HepG2 (cell line): ENCODE measurements at regions not wholly inside any gene's neighbourhood (a gene's known extent, or its start where the extent isn't known, plus 50 kb on each side); places are given as distances from the start of the nearest gene placed in this dataset.

Experiments
- AFF4 ChIP-seq: sonication (generic); formaldehyde crosslinking; IDR thresholded peaks from 2 replicates; pipeline ENCODE4 v1.4.0; 2020; ENCODE audit warnings: missing genetic modification reagents
- CBX5 ChIP-seq: sonication (generic); formaldehyde crosslinking; IDR thresholded peaks from 2 replicates; pipeline ENCODE4 v1.4.0; 2020; ENCODE audit warnings: missing genetic modification reagents, borderline replicate concordance
- GMEB1 ChIP-seq: sonication (generic); formaldehyde crosslinking; IDR thresholded peaks from 2 replicates; pipeline ENCODE4 v1.5.1; 2020; ENCODE audit warnings: missing genetic modification reagents, mild to moderate bottlenecking, borderline replicate concordance
- MAZ ChIP-seq, 2 experiments: sonication (generic) in 1 of 2; formaldehyde crosslinking in 1 of 2; IDR thresholded peaks; 2 replicates each; pipeline versions ENCODE4 v1.5.0 to v1.6.1; 2012 to 2020; ENCODE audit warnings: low read depth in 2 of 2, mild to moderate bottlenecking in 2 of 2, borderline replicate concordance in 1 of 2, improper control_type of control experiment in 1 of 2, low read length in 1 of 2, missing genetic modification reagents in 1 of 2, moderate library complexity in 1 of 2
- MTA3 ChIP-seq: sonication (generic); formaldehyde crosslinking; IDR thresholded peaks from 2 replicates; pipeline ENCODE4 v1.4.0; 2020; ENCODE audit warnings: missing genetic modification reagents
- NR2F6 ChIP-seq, 2 experiments: IDR thresholded peaks; 2 replicates each; pipeline ENCODE4 v1.6.1; 2016; ENCODE audit warnings: antibody characterized with exemption in 1 of 2, mild to moderate bottlenecking in 1 of 2
- RORA ChIP-seq: sonication (generic); formaldehyde crosslinking; IDR thresholded peaks from 2 replicates; pipeline ENCODE4 v1.5.0; 2020; ENCODE audit warnings: mild to moderate bottlenecking, missing genetic modification reagents, moderate library complexity
- TBL1XR1 ChIP-seq: fragments of 150-350 bp; IDR thresholded peaks from 2 replicates; pipeline ENCODE4 v1.6.1; 2014; ENCODE audit warnings: borderline replicate concordance, low read length; ENCODE audit not compliant: partially characterized antibody
- TBX3 ChIP-seq: fragments of 450-650 bp; IDR thresholded peaks from 2 replicates; pipeline ENCODE4 v1.6.1; 2017; ENCODE audit warnings: antibody characterized with exemption, mild to moderate bottlenecking, inconsistent platforms, borderline replicate concordance
- YEATS4 ChIP-seq: sonication (generic); formaldehyde crosslinking; IDR thresholded peaks from 2 replicates; pipeline ENCODE4 v1.4.0; 2020; ENCODE audit warnings: missing genetic modification reagents, borderline replicate concordance
- ZFX ChIP-seq: sonication (generic); formaldehyde crosslinking; IDR thresholded peaks from 2 replicates; pipeline ENCODE4 v1.4.0; 2020; ENCODE audit warnings: mild to moderate bottlenecking, low read depth, missing genetic modification reagents, moderate library complexity
- ZNF3 ChIP-seq: IDR thresholded peaks from 2 replicates; pipeline ENCODE4 v1.7.0; 2017; ENCODE audit warnings: inconsistent platforms
- ZNF879 ChIP-seq: sonication (generic); formaldehyde crosslinking; IDR thresholded peaks from 2 replicates; pipeline ENCODE4 v1.8.1; 2023; ENCODE audit warnings: missing genetic modification reagents
- TF ChIP-seq, protein P1 (sequence below): IDR thresholded peaks from 2 replicates; pipeline ENCODE4 v1.6.1; 2016; ENCODE audit warnings: low read depth, missing genetic modification reagents, missing compliant biosample characterization
- TF ChIP-seq, protein P2 (sequence below): sonication (generic); formaldehyde crosslinking; IDR thresholded peaks from 2 replicates; pipeline ENCODE4 v1.4.0; 2020; ENCODE audit warnings: missing genetic modification reagents

- TF ChIP-seq, protein P1, sequence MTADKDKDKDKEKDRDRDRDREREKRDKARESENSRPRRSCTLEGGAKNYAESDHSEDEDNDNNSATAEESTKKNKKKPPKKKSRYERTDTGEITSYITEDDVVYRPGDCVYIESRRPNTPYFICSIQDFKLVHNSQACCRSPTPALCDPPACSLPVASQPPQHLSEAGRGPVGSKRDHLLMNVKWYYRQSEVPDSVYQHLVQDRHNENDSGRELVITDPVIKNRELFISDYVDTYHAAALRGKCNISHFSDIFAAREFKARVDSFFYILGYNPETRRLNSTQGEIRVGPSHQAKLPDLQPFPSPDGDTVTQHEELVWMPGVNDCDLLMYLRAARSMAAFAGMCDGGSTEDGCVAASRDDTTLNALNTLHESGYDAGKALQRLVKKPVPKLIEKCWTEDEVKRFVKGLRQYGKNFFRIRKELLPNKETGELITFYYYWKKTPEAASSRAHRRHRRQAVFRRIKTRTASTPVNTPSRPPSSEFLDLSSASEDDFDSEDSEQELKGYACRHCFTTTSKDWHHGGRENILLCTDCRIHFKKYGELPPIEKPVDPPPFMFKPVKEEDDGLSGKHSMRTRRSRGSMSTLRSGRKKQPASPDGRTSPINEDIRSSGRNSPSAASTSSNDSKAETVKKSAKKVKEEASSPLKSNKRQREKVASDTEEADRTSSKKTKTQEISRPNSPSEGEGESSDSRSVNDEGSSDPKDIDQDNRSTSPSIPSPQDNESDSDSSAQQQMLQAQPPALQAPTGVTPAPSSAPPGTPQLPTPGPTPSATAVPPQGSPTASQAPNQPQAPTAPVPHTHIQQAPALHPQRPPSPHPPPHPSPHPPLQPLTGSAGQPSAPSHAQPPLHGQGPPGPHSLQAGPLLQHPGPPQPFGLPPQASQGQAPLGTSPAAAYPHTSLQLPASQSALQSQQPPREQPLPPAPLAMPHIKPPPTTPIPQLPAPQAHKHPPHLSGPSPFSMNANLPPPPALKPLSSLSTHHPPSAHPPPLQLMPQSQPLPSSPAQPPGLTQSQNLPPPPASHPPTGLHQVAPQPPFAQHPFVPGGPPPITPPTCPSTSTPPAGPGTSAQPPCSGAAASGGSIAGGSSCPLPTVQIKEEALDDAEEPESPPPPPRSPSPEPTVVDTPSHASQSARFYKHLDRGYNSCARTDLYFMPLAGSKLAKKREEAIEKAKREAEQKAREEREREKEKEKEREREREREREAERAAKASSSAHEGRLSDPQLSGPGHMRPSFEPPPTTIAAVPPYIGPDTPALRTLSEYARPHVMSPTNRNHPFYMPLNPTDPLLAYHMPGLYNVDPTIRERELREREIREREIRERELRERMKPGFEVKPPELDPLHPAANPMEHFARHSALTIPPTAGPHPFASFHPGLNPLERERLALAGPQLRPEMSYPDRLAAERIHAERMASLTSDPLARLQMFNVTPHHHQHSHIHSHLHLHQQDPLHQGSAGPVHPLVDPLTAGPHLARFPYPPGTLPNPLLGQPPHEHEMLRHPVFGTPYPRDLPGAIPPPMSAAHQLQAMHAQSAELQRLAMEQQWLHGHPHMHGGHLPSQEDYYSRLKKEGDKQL: peak; percentile 67
- TF ChIP-seq TBX3: 0 out of 2 replicates have a peak, but pooled peaks have one; percentile 12
- no peak for TF ChIP-seq YEATS4 (CRISPR knock-in tag)
- no peak for TF ChIP-seq GMEB1
- no peak for TF ChIP-seq MAZ (IDR thresholded peaks at IDR 0.05; ENCODE audit: borderline replicate concordance, low read depth, low read length)
- no peak for TF ChIP-seq MAZ (CRISPR knock-in tag; IDR thresholded peaks at IDR 0.05; ENCODE audit: low read depth)
- peak; percentile 61; the same call in 1 of the 2 replicates for TF ChIP-seq AFF4 (CRISPR knock-in tag)
- peak; percentile 48; the same call in 1 of the 2 replicates for TF ChIP-seq ZFX (CRISPR knock-in tag)
- TF ChIP-seq NR2F6 (IDR thresholded peaks at IDR 0.05): peak; percentile 40; the same call in 1 of the 2 replicates
- TF ChIP-seq NR2F6 (CRISPR knock-in tag; IDR thresholded peaks at IDR 0.05): peak; percentile 83
- peak; percentile 45 for TF ChIP-seq TBL1XR1
- TF ChIP-seq, protein P2, sequence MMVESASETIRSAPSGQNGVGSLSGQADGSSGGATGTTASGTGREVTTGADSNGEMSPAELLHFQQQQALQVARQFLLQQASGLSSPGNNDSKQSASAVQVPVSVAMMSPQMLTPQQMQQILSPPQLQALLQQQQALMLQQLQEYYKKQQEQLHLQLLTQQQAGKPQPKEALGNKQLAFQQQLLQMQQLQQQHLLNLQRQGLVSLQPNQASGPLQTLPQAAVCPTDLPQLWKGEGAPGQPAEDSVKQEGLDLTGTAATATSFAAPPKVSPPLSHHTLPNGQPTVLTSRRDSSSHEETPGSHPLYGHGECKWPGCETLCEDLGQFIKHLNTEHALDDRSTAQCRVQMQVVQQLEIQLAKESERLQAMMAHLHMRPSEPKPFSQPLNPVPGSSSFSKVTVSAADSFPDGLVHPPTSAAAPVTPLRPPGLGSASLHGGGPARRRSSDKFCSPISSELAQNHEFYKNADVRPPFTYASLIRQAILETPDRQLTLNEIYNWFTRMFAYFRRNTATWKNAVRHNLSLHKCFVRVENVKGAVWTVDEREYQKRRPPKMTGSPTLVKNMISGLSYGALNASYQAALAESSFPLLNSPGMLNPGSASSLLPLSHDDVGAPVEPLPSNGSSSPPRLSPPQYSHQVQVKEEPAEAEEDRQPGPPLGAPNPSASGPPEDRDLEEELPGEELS: peak; percentile 82
- peak; percentile 84; the same call in 1 of the 2 replicates for TF ChIP-seq ZNF3 (CRISPR knock-in tag)
- no peak for TF ChIP-seq MTA3 (CRISPR knock-in tag)
- TF ChIP-seq ZNF879 (CRISPR knock-in tag): no peak
- peak; percentile 57; the same call in 1 of the 2 replicates for TF ChIP-seq CBX5 (CRISPR knock-in tag)
- no peak for TF ChIP-seq RORA (CRISPR knock-in tag)
Observed at GRCh38 chr5:38164776-38165399, 93.5 kb upstream of the EGFLAM start (continued).
